GM11168 (cell line): ENCODE measurements at regions not wholly inside any gene's neighbourhood (a gene's known extent, or its start where the extent isn't known, plus 50 kb on each side); places are given as distances from the start of the nearest gene placed in this dataset.

Experiments
- in situ Hi-C: fragments of 300-500 bp; cut with MboI; formaldehyde crosslinking; loops from one replicate; pipeline ENCODE4 v1.12.0; 2022; ENCODE audit warnings: low sequenced_read_pairs; ENCODE audit not compliant: unreplicated experiment

- in situ Hi-C loops: no loop called here
Measured at GRCh38 chr6:71474942-71475341, 186.3 kb downstream of the OGFRL1 start.

DNA sequence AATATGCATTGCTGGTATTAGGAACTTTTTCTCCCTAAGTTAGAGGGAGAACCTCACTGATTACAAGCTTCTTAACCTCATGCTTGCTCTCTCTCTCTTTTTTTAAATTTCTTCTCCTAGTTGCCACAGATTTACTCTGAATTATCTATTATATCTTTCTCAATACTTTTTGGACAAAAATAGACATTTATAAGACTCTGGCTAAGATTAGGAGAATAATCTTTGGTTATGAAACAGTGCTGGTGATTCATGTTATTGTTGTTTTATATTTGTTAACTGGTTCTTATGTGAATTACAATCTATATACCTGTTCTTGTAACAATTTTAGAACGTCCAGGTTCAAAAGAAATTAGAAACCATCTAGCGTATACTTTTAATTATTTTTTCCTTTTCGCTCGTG lies 187.8 kb downstream of the OGFRL1 start:
- in situ Hi-C loops: no loop called here

- in situ Hi-C loops: no loop called here
Measured at GRCh38 chr6:71476872-71477271, 188.3 kb downstream of the OGFRL1 start.

DNA sequence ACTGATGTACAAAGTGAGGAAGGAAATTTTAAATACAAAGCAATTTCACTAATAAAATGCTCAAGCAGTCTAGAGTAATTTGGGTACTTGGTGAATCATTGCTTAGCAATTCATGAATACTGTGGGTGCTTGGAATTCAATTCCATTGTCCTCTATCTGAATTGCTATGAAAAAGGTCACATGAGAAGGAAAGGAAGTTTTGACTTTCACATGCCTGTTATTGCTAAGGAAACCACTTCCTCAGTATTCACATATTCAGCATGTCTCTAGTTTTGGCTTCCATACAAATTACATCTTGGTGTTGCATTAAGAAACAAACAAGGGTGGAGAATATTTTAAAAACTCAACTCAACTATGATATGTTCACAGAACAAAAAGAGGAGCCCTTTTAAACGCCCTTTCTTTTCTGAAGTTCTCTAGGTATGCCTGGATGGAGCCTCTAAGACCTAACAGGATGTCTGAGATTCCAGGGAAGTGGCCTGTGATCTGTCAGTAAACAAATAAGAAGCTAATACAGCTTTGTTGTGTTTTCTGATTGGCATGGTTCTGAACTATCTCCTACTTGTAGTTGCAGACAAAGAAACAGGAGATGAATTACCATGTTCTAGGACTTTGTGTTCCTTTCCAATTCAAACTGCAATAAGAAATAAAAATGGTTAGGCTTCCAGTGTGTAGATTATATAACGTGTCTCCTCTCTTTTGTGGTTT lies 190.4 kb downstream of the OGFRL1 start:
- in situ Hi-C loops: no loop called here

- in situ Hi-C loops: no loop called here
Measured at GRCh38 chr6:71480577-71480976, 192.0 kb downstream of the OGFRL1 start.

GRCh38 chr6:71481011-71481410 lies 192.4 kb downstream of the OGFRL1 start:
- in situ Hi-C loops: no loop called here

DNA sequence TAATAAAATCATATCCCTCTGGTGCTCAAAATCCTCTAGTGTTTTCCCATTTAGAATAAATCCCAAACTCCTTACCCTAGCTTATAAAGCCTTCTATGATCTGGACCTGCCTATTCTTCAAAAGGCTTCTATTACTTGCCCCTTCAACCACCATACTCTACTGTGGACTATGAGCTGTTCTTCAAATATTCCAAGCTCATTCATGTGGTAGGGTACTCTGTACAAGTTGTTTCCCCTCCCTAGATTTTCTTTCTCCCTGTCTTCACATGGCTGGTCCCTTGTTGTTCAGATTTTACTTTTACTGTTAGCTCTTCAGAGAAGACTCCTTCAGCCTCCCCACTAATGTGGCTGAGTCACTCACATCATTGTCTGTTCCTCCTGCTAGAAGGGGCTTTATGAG lies 193.2 kb downstream of the OGFRL1 start:
- in situ Hi-C loops: no loop called here

- in situ Hi-C loops: no loop called here
Measured at GRCh38 chr6:71482742-71483141, 194.1 kb downstream of the OGFRL1 start.

DNA sequence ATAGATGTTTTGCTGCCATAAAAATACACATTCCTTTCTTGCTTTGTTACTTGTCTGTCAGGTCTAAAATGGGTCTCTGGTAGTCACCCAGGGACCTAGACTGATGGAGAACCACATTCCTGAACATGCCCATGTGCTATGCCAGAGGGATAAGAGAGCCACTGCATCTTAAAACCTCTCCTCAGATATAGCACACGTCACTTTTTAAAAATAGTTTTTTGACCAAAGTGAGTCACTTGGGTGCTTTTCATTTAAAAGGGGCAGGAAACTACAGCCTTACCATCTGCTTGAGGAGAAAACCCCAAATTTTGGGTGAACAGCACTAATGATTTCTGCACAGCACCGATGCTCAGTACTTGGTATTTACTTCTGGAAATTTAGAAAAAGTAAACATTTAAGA lies 197.8 kb downstream of the OGFRL1 start:
- in situ Hi-C loops: no loop called here

- in situ Hi-C loops: no loop called here
Measured at GRCh38 chr6:71488186-71488585, 199.6 kb downstream of the OGFRL1 start.

DNA sequence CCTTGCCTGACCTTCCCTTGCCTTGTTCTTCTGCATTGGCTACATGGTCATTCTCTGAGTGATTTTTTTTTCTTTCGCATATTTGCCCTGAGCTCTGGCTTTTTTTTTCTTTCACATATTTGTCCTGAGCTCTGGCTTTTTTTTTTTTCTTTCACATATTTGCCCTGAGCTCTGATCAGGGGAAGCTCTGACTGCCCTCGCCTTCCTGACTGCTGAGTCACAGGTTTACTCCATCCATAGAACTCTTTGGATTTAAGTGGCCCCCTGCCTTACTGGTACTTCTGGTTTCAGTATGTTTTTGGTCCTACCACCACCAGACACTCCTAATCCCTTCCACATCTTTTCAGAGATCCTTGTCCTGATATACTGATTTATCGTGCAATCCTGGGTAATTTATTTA lies 201.1 kb downstream of the OGFRL1 start:
- in situ Hi-C loops: no loop called here

DNA sequence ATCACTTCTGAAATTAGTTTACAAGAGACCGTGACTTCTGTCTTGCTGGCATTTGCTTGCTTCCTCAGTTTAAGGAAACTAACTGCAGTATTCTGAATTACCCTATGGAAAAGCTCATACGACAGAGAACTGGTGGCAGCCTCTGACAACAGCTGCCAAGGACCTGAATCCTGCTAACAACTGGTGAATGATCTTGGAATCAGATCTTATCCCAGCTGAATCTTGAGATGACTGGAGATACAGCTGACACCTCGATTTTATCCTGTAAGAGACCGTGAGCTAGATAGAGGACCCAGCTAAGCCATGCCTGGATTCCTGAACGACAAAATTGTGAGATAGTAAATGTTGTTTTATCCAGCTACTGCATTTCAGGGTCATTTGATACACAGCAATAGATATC lies 202.3 kb downstream of the OGFRL1 start:
- in situ Hi-C loops: no loop called here

- in situ Hi-C loops: no loop called here
Measured at GRCh38 chr6:71491844-71492243, 203.2 kb downstream of the OGFRL1 start.

- in situ Hi-C loops: no loop called here
Measured at GRCh38 chr6:71492668-71493067, 204.1 kb downstream of the OGFRL1 start.

GRCh38 chr6:71496018-71496721 lies 207.6 kb downstream of the OGFRL1 start:
- in situ Hi-C loops: no loop called here

DNA sequence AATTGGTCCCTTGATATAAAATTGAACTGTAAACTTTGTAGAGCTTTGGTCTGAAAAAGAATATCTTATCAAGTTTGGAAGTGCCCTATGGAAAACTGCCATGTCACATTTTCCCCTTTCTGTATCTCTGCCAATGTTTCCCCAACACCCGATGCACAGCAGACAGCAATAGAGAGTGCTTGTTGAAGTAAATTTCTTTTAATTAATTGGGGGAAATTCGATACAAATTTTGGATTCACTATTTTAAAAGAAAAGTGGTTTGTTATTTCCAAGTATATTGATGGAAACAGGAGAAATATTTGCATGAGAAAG lies 208.1 kb downstream of the OGFRL1 start:
- in situ Hi-C loops: no loop called here

DNA sequence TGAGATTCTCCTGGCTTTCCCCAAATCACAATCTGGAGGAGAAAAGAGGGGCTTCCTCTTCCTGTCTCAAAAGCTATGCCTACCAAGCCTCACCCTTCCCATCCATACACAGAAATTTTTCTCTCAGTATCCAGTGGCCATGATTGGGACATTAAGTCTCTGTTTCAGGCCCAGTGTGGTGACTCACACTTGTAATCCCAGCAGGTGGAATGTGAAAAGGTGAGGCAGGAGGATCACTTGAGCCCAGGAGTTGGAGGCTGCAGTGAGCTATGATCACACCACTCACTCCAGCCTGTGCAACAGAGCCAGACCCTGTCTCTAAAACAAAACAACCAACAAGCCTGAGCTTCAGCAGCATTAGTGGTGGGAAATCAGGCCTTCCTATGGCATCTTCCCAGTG lies 210.0 kb downstream of the OGFRL1 start:
- in situ Hi-C loops: no loop called here

DNA sequence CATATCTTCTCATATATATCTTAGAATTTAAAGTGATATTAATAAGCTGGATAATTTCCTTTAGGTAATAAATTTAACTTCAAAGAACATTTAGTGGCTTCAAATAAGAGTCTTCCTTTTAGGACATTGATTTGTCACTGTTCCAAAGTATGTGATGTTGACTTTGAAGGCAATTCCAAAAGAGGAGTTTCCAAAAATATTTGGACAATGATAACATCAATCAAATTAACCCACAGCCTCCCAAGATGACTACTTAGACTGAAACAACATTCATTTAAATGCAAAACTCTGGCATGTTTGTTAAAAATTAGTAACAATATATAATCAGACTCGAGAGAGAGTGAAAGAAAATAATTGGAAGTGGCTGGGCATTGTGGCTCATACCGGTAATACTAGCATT lies 211.1 kb downstream of the OGFRL1 start:
- in situ Hi-C loops: loop anchor here (25.0 kb wide), 1 partner anchor 287 kb away; no protein-coding TSS in a partner anchor

DNA sequence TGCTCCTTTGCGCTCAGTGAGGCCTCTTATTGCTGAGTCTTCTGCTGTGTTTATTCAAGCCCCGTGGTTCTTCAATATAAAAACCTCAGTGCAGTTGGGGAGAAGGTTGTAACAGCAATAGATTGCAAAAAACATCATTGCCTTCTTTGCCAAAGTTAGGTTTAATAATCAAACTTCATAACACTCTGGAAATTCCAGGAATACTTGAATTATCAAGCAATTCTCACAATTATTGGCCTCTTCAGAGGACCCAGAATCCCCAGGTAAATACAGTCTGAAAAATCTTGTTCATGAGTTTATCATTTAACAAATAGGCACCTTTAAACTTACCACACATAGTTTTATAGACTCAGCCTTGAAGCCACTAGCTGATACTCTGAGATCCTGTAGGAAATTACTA lies 213.6 kb downstream of the OGFRL1 start:
- in situ Hi-C loops: loop anchor here (25.0 kb wide), 1 partner anchor 290 kb away; no protein-coding TSS in a partner anchor

- in situ Hi-C loops: loop anchor here (25.0 kb wide), 1 partner anchor 291 kb away; no protein-coding TSS in a partner anchor
Measured at GRCh38 chr6:71502956-71503355, 214.3 kb downstream of the OGFRL1 start.

- in situ Hi-C loops: loop anchor here (5.0 to 25.0 kb wide), 2 partner anchors 115 to 295 kb away; no protein-coding TSS in a partner anchor
Measured at GRCh38 chr6:71507183-71507582, 218.6 kb downstream of the OGFRL1 start.
